NCI-H345 treated with DMSO at 0.1 percent for 48 hours (cell line): ENCODE measurements at regions not wholly inside any gene's neighbourhood (a gene's known extent, or its start where the extent isn't known, plus 50 kb on each side); places are given as distances from the start of the nearest gene placed in this dataset.
"Not testable (repeated sequence)": the region's sequence is repeated elsewhere in the genome, so short reads cannot be mapped to it uniquely, and the experiment has no call there.

Source experiments
- DNase-seq: peaks from one replicate; lab custom pipeline; 2025; ENCODE audit not compliant: unreplicated experiment; lab: John Stamatoyannopoulos, UW

- DNase-seq, result no peak
Observed at GRCh38 chr14:53316504-53316903, 163.4 kb upstream of the DDHD1 start.

GRCh38 chr14:53310412-53310811, 157.3 kb upstream of the DDHD1 start:
- DNase-seq, result no peak

- no peak for DNase-seq
Observed at GRCh38 chr14:53306911-53307310, 153.8 kb upstream of the DDHD1 start.

GRCh38 chr14:53306267-53306721, 153.2 kb upstream of the DDHD1 start:
- DNase-seq, result peak; percentile 42

DNA sequence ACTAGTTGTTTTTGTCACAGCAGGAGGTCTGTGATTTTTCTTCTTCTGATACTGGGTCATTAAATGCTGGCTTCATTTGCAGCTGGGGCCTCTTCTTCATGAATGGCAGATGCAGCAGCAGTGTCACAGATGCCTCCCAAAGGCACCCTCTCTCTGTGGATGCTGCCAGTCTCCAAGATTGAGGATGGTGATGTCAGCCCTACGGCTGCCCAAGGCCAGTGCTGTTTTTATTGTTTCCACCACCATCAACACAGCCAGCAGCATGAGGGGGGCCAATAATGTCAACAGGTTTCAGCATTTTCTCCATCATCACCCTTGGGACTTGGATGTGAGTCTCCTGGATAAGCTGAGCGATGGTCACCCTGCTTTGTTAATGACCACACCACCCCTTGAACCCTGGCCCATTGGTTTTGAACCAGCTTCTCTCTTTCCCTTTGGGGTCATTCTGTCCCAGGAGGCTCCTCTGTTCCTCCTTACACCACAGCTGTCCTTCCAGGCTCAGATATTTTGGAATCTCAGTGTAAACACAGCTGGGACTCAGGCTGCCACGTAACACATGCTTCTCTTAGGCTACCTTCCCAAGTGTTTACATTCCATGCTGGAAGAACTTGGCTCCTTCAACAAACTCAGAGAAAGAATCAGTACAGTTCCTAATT, 151.7 kb upstream of the DDHD1 start:
- DNase-seq, result no peak

DNA sequence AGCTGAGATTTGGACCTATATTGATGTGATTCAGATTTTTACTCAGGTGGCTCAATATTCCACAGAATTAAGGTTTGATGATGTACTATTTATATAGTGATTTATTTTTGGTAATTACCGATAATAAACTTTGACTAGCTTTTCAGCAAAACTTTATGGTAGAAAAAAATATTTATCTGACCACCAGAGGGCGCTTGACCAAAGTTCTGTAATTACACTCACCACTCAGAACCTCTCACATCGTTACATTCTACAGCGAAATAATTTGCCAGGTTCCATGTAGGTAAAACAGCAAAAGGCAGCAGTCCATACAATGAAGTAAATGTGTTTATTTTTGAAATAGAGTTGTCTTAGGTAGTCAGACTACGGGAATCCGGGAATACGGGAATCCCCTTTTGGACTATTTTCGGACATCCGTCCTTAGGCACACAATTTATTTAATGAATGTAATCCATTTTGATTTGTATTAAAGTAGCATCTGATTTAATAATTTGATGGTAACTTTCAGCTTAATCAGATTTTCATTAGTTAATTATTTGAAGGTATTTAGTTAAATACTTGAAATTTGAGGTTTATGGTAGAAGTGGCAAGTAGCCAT, 143.0 kb upstream of the DDHD1 start:
- DNase-seq, result peak; percentile 11

GRCh38 chr14:53295372-53295771, 142.2 kb upstream of the DDHD1 start:
- no peak for DNase-seq

GRCh38 chr14:53286301-53286700, 133.2 kb upstream of the DDHD1 start:
- no peak for DNase-seq

DNA sequence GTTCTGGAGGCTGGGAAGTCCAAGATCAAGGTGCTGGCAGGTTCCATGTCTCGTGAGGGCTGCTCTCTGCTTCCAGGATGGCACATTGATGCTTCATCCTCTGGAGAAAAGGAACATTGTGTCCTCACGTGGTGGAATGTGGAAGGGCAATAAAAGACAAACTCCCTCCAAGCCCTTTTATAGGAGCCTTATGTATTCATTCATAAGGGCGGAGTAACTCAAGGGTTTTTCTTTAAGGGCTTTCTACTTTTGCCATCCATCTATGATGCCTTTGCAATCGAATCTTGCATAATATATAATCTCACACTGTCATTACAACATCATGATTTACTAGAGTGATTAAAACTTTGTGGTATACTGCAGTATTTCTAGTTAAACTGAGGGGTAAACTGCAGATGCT, 132.7 kb upstream of the DDHD1 start:
- no peak for DNase-seq

DNA sequence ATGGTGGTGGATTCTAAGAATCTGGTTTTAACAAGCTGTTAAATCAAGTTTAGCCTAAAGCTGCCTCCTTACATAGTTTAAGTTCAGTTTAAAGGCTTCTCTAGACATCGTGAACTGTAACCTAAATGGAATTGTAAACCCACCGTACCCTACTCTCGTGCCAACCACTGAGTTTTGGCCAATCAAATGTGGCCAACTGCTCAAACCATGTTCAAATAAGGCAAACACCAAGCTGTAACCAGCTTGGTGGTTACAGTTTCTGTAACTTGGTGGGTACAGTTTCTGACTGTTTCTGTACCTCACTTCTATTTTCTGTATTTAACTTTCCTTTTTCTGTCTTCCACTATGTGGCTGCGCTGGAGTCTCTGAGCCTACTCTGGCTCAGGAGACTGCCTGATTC, 131.9 kb upstream of the DDHD1 start:
- DNase-seq, result no peak

DNA sequence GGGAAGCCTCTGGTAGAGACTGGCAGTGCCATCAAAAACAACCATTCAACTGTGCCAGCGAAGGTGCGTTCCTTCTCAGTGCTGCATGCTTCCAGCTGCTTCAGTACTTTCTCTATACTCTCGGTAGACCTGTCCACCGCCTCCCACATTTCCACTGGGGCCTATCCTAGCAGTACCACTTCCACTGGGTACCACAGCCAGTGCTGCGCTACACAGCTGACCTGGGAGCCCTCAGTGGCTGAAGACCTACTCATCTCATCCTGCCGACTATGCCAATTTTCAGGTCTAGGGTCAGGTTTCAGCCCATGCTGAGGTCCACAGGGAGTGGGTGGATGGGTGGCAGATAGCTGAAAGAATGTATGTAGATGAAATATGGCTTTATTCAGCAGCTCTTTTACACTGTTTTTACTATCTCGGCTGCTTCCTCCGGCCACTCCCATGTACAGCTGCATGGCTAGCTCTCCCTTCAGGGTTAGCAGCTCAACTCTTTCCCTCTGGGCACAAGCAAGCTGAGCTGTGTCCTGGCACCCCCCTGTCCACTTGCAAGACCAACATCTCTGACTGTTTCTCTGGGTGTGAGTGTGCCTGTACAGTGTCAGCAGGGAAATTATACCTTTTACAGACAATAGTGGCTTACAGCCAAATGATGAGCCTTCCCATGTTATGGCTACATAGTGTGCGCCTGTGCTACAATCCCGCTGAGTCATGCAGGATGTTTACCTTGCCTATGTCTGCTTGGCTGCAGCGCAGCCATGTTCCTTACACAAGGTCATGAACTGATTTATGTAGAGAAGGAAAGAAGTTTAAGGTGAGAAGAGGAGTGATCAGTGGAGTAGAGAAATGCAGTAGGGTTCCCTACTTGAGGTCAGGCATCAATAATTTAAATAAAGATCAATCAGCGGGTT, 125.7 kb upstream of the DDHD1 start:
- no peak for DNase-seq

GRCh38 chr14:53273671-53274072, 120.5 kb upstream of the DDHD1 start:
- DNase-seq, result no peak

- DNase-seq, result no peak
Observed at GRCh38 chr14:53265025-53265424, 111.9 kb upstream of the DDHD1 start.

- DNase-seq, result no peak
Observed at GRCh38 chr14:53260928-53261327, 107.8 kb upstream of the DDHD1 start.

DNA sequence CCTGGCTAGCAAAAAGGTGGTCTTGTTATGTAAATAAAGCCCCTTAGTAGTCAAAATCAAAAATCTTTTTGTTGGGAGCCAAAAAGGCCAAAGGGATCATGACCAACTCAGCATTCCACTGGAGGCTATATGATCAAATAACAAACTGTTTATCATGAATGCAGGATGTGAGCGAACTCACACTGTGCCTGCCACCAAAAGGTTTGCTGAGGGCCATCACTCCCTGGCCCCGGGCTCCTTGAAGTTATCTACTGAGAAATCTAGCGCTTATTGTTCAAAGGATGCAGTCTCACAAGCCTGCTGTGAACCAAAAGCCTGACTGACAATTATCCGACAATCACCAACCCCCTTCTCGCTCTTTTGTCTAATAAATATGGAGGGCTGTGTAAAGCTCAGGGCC, 107.2 kb upstream of the DDHD1 start:
- DNase-seq, result no peak

DNA sequence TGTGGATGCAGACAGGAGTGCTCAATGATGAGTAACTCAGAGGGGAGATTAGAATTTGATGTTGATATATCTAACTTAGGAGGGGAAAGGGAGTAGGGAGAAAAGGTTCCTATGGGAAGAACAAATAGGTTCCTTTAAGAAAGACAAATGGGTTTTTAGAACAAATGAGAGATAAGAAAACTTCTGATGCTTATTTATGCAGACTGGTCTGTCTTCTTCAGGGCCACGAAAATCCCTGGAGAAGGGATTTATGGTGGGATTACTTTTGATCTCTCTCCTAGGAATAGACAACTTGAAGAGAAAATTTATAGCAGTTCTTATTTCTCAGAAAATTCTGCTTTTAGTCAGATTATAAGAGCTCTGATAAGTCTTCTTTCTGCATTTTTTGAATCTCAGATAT, 99.0 kb upstream of the DDHD1 start:
- DNase-seq, result no peak

DNA sequence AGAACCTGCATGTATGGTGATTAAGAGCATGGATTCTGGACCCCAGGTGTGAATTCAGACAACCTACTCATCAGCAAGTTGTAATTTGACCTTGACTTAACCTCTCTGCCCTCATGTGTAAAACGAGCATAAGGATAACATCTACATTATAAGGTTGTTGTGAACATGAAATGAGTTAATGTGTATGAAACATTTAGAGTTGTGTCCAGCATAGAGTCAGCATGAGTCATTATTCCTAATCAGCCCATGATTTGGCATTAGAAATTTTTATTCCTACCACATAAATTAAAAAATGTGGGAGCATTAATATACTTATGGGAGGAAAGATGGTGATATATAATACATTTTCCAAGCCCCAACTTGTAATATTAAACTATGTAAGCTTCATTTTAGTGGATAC, 95.9 kb upstream of the DDHD1 start:
- DNase-seq, result no peak

GRCh38 chr14:53247596-53248370, 94.7 kb upstream of the DDHD1 start:
- DNase-seq, result no peak

GRCh38 chr14:53242898-53243297, 89.8 kb upstream of the DDHD1 start:
- DNase-seq, result not testable (repeated sequence)

DNA sequence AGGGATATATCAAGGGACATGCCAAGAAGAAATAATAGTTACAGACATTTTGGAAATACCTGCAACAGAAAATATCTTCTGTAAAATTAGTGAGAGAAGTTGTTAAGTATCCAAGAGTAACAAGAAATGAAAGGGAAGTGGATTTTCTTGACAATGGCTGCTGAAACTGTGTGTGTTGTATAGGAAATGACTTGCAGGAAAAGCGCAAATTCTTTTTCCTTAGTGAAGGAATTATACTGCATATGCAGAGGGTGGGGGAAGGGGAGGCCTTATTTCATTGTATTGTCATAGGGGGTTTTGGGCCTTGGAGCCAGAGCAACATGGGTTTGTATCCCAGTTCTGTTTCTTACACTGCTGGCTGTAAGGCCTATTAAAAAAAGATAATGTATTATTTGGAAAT, 84.4 kb upstream of the DDHD1 start:
- no peak for DNase-seq

GRCh38 chr14:53236708-53237107, 83.6 kb upstream of the DDHD1 start:
- DNase-seq, result no peak
